SK-N-MC (cell line): ENCODE measurements at regions not wholly inside any gene's neighbourhood (a gene's known extent, or its start where the extent isn't known, plus 50 kb on each side); places are given as distances from the start of the nearest gene placed in this dataset.

ENCODE experiments used
- EZH2 ChIP-seq: fragments of 200-600 bp; sonication (generic); IDR thresholded peaks from one replicate; pipeline ENCODE4 v1.6.1; 2017; ENCODE audit warnings: antibody characterized with exemption
- FOXP2 ChIP-seq: optimal IDR thresholded peaks from 2 replicates; pipeline ENCODE3; 2011; ENCODE audit warnings: mild to moderate bottlenecking, moderate library complexity; ENCODE audit not compliant: insufficient read depth; ENCODE audit errors: extremely low read length, control extremely low read depth
- POLR2AphosphoS5 ChIP-seq: IDR thresholded peaks from 2 replicates; pipeline ENCODE4 v1.6.1; 2012; ENCODE audit warnings: mild to moderate bottlenecking, low read depth, low read length, borderline replicate concordance

- TF ChIP-seq EZH2 (no peak), POLR2AphosphoS5 (no peak), FOXP2 (no peak)
These were observed 204.6 kb upstream of the NRP1 start for GRCh38 chr10:33539116-33539515.
